Liver (tissue), 8 donors: ENCODE measurements at regions not wholly inside any gene's neighbourhood (a gene's known extent, or its start where the extent isn't known, plus 50 kb on each side); places are given as distances from the start of the nearest gene placed in this dataset.

ENCODE experiments used
- DNase-seq: peaks from one replicate; pipeline ENCODE4 v3.0.0-alpha.2; 2017; ENCODE audit warnings: low spot score
- H3K27ac ChIP-seq, 2 donors: one replicate each; pipeline ENCODE4 v1.7.0; 2013; ENCODE audit warnings: inconsistent platforms in 2 of 2, low read length in 2 of 2, control low read depth in 1 of 2, low read depth in 1 of 2, mild to moderate bottlenecking in 1 of 2
- H3K27me3 ChIP-seq, 4 donors: one replicate each; pipeline versions ENCODE4 v1.6.1 to v1.7.0; 2013; ENCODE audit warnings: low read length in 3 of 4, inconsistent platforms in 1 of 4, mild to moderate bottlenecking in 1 of 4, moderate library complexity in 1 of 4; ENCODE audit not compliant: control insufficient read depth in 4 of 4, insufficient read depth in 4 of 4
- H3K36me3 ChIP-seq, 4 donors: one replicate each; pipeline versions ENCODE4 v1.6.1 to v1.7.0; 2013; ENCODE audit warnings: low read length in 3 of 4, mild to moderate bottlenecking in 3 of 4, low read depth in 1 of 4, moderate library complexity in 1 of 4; ENCODE audit not compliant: control insufficient read depth in 4 of 4, insufficient read depth in 3 of 4
- H3K4me1 ChIP-seq, 4 donors: one replicate each; pipeline versions ENCODE4 v1.6.1 to v1.7.0; 2013; ENCODE audit warnings: low read length in 3 of 4, mild to moderate bottlenecking in 3 of 4, moderate library complexity in 1 of 4; ENCODE audit not compliant: control insufficient read depth in 4 of 4, insufficient read depth in 4 of 4
- H3K4me3 ChIP-seq, 3 donors: one replicate each; pipeline versions ENCODE4 v1.6.1 to v1.7.0; 2013; ENCODE audit warnings: low read length in 3 of 3, control low read depth in 1 of 3, low read depth in 1 of 3, mild to moderate bottlenecking in 1 of 3
- H3K9ac ChIP-seq, 2 donors: one replicate each; pipeline ENCODE4 v1.7.0; 2013; ENCODE audit warnings: low read length in 2 of 2, mild to moderate bottlenecking in 2 of 2, moderate library complexity in 2 of 2, control low read depth in 1 of 2, low read depth in 1 of 2
- H3K9me3 ChIP-seq, 4 donors: one replicate each; pipeline versions ENCODE4 v1.6.1 to v1.7.0; 2013; ENCODE audit warnings: low read length in 3 of 4; ENCODE audit not compliant: control insufficient read depth in 4 of 4
- EGR1 ChIP-seq, 2 donors: IDR thresholded peaks; 2 replicates each; pipeline ENCODE4 v1.6.1; 2016 to 2018; ENCODE audit warnings: antibody characterized with exemption in 2 of 2, low read depth in 2 of 2
- FOXA1 ChIP-seq: IDR thresholded peaks from 2 replicates; pipeline ENCODE4 v1.6.1; 2016; ENCODE audit warnings: antibody characterized with exemption
- FOXA2 ChIP-seq: IDR thresholded peaks from 2 replicates; pipeline ENCODE4 v1.6.1; 2016; ENCODE audit warnings: antibody characterized with exemption
- GABPA ChIP-seq, 2 donors: IDR thresholded peaks in 1 of 2; conservative IDR thresholded peaks in 1 of 2; 2 replicates each; pipeline ENCODE4 v1.6.1; 2016; ENCODE audit warnings: antibody characterized with exemption in 2 of 2, mild to moderate bottlenecking in 1 of 2, moderate library complexity in 1 of 2
- HNF4A ChIP-seq, 2 donors: conservative IDR thresholded peaks; 2 replicates each; pipeline ENCODE4 v1.6.1; 2016; ENCODE audit warnings: antibody characterized with exemption in 2 of 2, mild to moderate bottlenecking in 2 of 2
- HNF4G ChIP-seq: IDR thresholded peaks from 2 replicates; pipeline ENCODE4 v1.6.1; 2016; ENCODE audit warnings: antibody characterized with exemption
- JUND ChIP-seq, 2 donors: IDR thresholded peaks; 2 replicates each; pipeline ENCODE4 v1.6.1; 2016; ENCODE audit warnings: antibody characterized with exemption in 2 of 2
- NR2F2 ChIP-seq: IDR thresholded peaks from 2 replicates; pipeline ENCODE4 v1.6.1; 2016; ENCODE audit warnings: antibody characterized with exemption
- RAD21 ChIP-seq, 2 donors: IDR thresholded peaks; 2 replicates each; pipeline ENCODE4 v1.6.1; 2016; ENCODE audit warnings: antibody characterized with exemption in 2 of 2, mild to moderate bottlenecking in 2 of 2
- RXRA ChIP-seq, 2 donors: IDR thresholded peaks; 2 replicates each; pipeline ENCODE4 v1.6.1; 2017 to 2018; ENCODE audit warnings: antibody characterized with exemption in 2 of 2, mild to moderate bottlenecking in 1 of 2
- SP1 ChIP-seq: IDR thresholded peaks from 2 replicates; pipeline ENCODE4 v1.6.1; 2018; ENCODE audit warnings: antibody characterized with exemption, mild to moderate bottlenecking
- TAF1 ChIP-seq: conservative IDR thresholded peaks from 2 replicates; pipeline ENCODE4 v1.6.1; 2016; ENCODE audit warnings: antibody characterized with exemption, mild to moderate bottlenecking
- YY1 ChIP-seq: IDR thresholded peaks from 2 replicates; pipeline ENCODE4 v1.6.1; 2016; ENCODE audit warnings: antibody characterized with exemption, mild to moderate bottlenecking
- ZBTB33 ChIP-seq: IDR thresholded peaks from 2 replicates; pipeline ENCODE4 v1.6.1; 2016; ENCODE audit warnings: antibody characterized with exemption
- WGBS: extraction: QIAGEN DNeasy Blood & Tissue Kit; methylation state at CpG from one replicate; pipeline ENCODE4 v1.1.7; 2013; 5-methylcytosine and 5-hydroxymethylcytosine counted together
- TF ChIP-seq, protein P1 (sequence below): IDR thresholded peaks from 2 replicates; pipeline ENCODE4 v1.6.1; 2016; ENCODE audit warnings: antibody characterized with exemption
- TF ChIP-seq, protein P2 (sequence below): IDR thresholded peaks from 2 replicates; pipeline ENCODE4 v1.6.1; 2016; ENCODE audit warnings: antibody characterized with exemption
- TF ChIP-seq, protein P3 (sequence below): fragments of 150-350 bp; IDR thresholded peaks from 2 replicates; pipeline ENCODE4 v1.5.1; 2017; ENCODE audit warnings: improper control_type of control experiment, low read depth, low read length; ENCODE audit not compliant: missing input control
- donor health status: healthy.
- donor health status: healthy.
- donor health status: healthy.
- donor health status: healthy.
- donor health status: healthy.

- WGBS = 89% methylated on average over 1 of the region's 1 CpG
- H3K36me3 ChIP-seq = no peaks in the 10 kb centered on the region
- no peak overlapping the region for H3K4me3 ChIP-seq
- H3K9me3 ChIP-seq = no peaks in the 10 kb centered on the region
- TF ChIP-seq GABPA (IDR thresholded peaks at IDR 0.05 in 1 of 2, conservative IDR thresholded peaks at IDR 0.05 in 1 of 2) = no peak
- no peak for TF ChIP-seq RXRA (IDR thresholded peaks at IDR 0.05)
- TF ChIP-seq RAD21 (IDR thresholded peaks at IDR 0.05) = no peak
- TF ChIP-seq, protein P1, sequence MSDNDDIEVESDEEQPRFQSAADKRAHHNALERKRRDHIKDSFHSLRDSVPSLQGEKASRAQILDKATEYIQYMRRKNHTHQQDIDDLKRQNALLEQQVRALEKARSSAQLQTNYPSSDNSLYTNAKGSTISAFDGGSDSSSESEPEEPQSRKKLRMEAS = no peak
- TF ChIP-seq JUND (IDR thresholded peaks at IDR 0.05) = no peak
- no peak overlapping the region for H3K9ac ChIP-seq
- no peak for DNase-seq
- no peak overlapping the region for H3K27ac ChIP-seq
- no peaks in the 10 kb centered on the region for H3K4me1 ChIP-seq
- H3K27me3 ChIP-seq = no peaks in the 10 kb centered on the region
Observed at GRCh38 chr12:77226368-77226767, 161.0 kb upstream of the E2F7 start.

GRCh38 chr12:77225373-77225772, 160.0 kb upstream of the E2F7 start:
- Histone ChIP-seq H3K4me3 (no peak overlapping the region), H3K36me3 (no peaks in the 10 kb centered on the region), H3K4me1 (no peaks in the 10 kb centered on the region), H3K9ac (no peak overlapping the region), H3K9me3 (no peaks in the 10 kb centered on the region), H3K27me3 (no peaks in the 10 kb centered on the region), H3K27ac (no peak overlapping the region)
- TF ChIP-seq, protein P1 = no peak
- no peak for TF ChIP-seq EGR1 (IDR thresholded peaks at IDR 0.05; ENCODE audit: low read depth in 2 of 2)
- no peak for TF ChIP-seq FOXA2
- no peak for TF ChIP-seq NR2F2
- TF ChIP-seq, protein P2, sequence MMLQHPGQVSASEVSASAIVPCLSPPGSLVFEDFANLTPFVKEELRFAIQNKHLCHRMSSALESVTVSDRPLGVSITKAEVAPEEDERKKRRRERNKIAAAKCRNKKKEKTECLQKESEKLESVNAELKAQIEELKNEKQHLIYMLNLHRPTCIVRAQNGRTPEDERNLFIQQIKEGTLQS = no peak
- no peak for TF ChIP-seq SP1
- no peak for TF ChIP-seq JUND (IDR thresholded peaks at IDR 0.05)
- no peak for TF ChIP-seq GABPA (IDR thresholded peaks at IDR 0.05 in 1 of 2, conservative IDR thresholded peaks at IDR 0.05 in 1 of 2)
- 52% methylated on average over 4 of the region's 4 CpGs for WGBS
- no peak for DNase-seq

- 80% methylated on average over 2 of the region's 2 CpGs for WGBS
Observed at GRCh38 chr12:77224346-77224745, 159.0 kb upstream of the E2F7 start.

GRCh38 chr12:77222336-77222735, 157.0 kb upstream of the E2F7 start:
- WGBS = 96% methylated on average over 2 of the region's 2 CpGs
- no peak overlapping the region for H3K27ac ChIP-seq
- no peaks in the 10 kb centered on the region for H3K9me3 ChIP-seq
- no peak for DNase-seq
- no peak overlapping the region for H3K9ac ChIP-seq
- no peaks in the 10 kb centered on the region for H3K36me3 ChIP-seq
- no peak for TF ChIP-seq ZBTB33
- TF ChIP-seq SP1 = no peak
- TF ChIP-seq, protein P3, sequence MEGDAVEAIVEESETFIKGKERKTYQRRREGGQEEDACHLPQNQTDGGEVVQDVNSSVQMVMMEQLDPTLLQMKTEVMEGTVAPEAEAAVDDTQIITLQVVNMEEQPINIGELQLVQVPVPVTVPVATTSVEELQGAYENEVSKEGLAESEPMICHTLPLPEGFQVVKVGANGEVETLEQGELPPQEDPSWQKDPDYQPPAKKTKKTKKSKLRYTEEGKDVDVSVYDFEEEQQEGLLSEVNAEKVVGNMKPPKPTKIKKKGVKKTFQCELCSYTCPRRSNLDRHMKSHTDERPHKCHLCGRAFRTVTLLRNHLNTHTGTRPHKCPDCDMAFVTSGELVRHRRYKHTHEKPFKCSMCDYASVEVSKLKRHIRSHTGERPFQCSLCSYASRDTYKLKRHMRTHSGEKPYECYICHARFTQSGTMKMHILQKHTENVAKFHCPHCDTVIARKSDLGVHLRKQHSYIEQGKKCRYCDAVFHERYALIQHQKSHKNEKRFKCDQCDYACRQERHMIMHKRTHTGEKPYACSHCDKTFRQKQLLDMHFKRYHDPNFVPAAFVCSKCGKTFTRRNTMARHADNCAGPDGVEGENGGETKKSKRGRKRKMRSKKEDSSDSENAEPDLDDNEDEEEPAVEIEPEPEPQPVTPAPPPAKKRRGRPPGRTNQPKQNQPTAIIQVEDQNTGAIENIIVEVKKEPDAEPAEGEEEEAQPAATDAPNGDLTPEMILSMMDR = no peak
- no peak for TF ChIP-seq NR2F2
- TF ChIP-seq JUND (IDR thresholded peaks at IDR 0.05) = no peak
- no peak for TF ChIP-seq GABPA (IDR thresholded peaks at IDR 0.05 in 1 of 2, conservative IDR thresholded peaks at IDR 0.05 in 1 of 2)
- TF ChIP-seq HNF4G = no peak
- TF ChIP-seq, protein P2 = no peak
- TF ChIP-seq FOXA1 = no peak
- TF ChIP-seq YY1 = no peak
- TF ChIP-seq, protein P1 = no peak
- no peak for TF ChIP-seq RXRA (IDR thresholded peaks at IDR 0.05)
- TF ChIP-seq RAD21 (IDR thresholded peaks at IDR 0.05) = no peak
- TF ChIP-seq HNF4A (conservative IDR thresholded peaks at IDR 0.05) = no peak
- TF ChIP-seq FOXA2 = no peak
- no peak for TF ChIP-seq TAF1
- no peak overlapping the region for H3K4me3 ChIP-seq
- no peaks in the 10 kb centered on the region for H3K4me1 ChIP-seq
- no peaks in the 10 kb centered on the region for H3K27me3 ChIP-seq

More at GRCh38 chr12:77224346-77224745, 159.0 kb upstream of the E2F7 start:
- H3K9ac ChIP-seq = no peak overlapping the region
- DNase-seq = no peak
- no peaks in the 10 kb centered on the region for H3K27me3 ChIP-seq
- H3K27ac ChIP-seq = no peak overlapping the region
- H3K36me3 ChIP-seq = no peaks in the 10 kb centered on the region
- no peaks in the 10 kb centered on the region for H3K4me1 ChIP-seq
- H3K4me3 ChIP-seq = no peak overlapping the region
- TF ChIP-seq GABPA (IDR thresholded peaks at IDR 0.05 in 1 of 2, conservative IDR thresholded peaks at IDR 0.05 in 1 of 2) (no peak), JUND (IDR thresholded peaks at IDR 0.05) (no peak), FOXA1 (no peak)
- TF ChIP-seq, protein P2 = no peak
- H3K9me3 ChIP-seq = no peaks in the 10 kb centered on the region
